NB4 (cell line): ENCODE measurements at regions not wholly inside any gene's neighbourhood (a gene's known extent, or its start where the extent isn't known, plus 50 kb on each side); places are given as distances from the start of the nearest gene placed in this dataset.

Experiments
- CTCF ChIP-seq: IDR thresholded peaks from one replicate; pipeline ENCODE4 v1.5.1; 2012; ENCODE audit warnings: low read depth, low read length
- MYC ChIP-seq: IDR thresholded peaks from 2 replicates; pipeline ENCODE4 v1.6.1; 2011; ENCODE audit warnings: low read depth, low read length
- POLR2A ChIP-seq: IDR thresholded peaks from 2 replicates; pipeline ENCODE4 v1.6.1; 2011; ENCODE audit warnings: mild to moderate bottlenecking; ENCODE audit not compliant: insufficient read length; ENCODE audit errors: extremely low read depth

DNA sequence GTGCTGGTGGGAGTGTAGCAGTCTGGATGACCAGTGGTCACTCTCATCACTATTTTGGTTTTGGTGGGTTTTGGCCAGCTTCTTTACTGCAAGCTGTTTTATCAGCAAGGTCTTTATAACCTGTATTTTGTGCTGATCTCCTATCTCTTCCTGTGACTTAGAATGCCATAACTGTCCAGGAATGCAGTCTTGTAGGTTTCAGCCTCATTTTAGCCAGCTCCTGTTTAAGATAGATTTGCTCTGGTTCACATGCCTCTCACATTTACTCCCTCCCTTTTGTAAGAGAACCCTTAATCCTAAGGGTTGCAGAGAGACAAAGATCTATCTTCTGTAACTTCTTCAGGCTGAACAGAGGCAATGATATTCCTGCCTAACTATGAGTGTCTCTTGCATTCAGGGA, 51.2 kb upstream of the INHBA start:
- no peak for TF ChIP-seq CTCF
- TF ChIP-seq POLR2A = no peak
- no peak for TF ChIP-seq MYC
